GM13977 (cell line): ENCODE measurements at regions not wholly inside any gene's neighbourhood (a gene's known extent, or its start where the extent isn't known, plus 50 kb on each side); places are given as distances from the start of the nearest gene placed in this dataset.

ENCODE experiments used
- DNase-seq: peaks from one replicate; pipeline ENCODE4 v3.0.0; 2012; ENCODE audit warnings: low spot score
- CTCF ChIP-seq: IDR thresholded peaks from 2 replicates; pipeline ENCODE4 v1.5.1; 2012; ENCODE audit warnings: mild to moderate bottlenecking, control low read depth; ENCODE audit not compliant: insufficient read depth; ENCODE audit errors: extremely low read depth, missing control alignments
- in situ Hi-C: fragments of 300-500 bp; cut with MboI; formaldehyde crosslinking; loops from one replicate; pipeline ENCODE4 v1.12.0; 2022; ENCODE audit warnings: low sequenced_read_pairs, low pct_unique_long_range_greater_than_20kb, mixed read lengths, inconsistent platforms; ENCODE audit not compliant: unreplicated experiment

- in situ Hi-C loops = no loop called here
- TF ChIP-seq CTCF = no peak
- DNase-seq = no peak
Measured at GRCh38 chr5:108625654-108626053, 122.0 kb upstream of the FER start.

GRCh38 chr5:108623826-108624225 lies 123.9 kb upstream of the FER start:
- no peak for TF ChIP-seq CTCF
- no peak for DNase-seq
- in situ Hi-C loops = no loop called here

GRCh38 chr5:108620516-108620915 lies 127.2 kb upstream of the FER start:
- TF ChIP-seq CTCF = no peak
- DNase-seq = no peak
- in situ Hi-C loops = no loop called here

- in situ Hi-C loops = no loop called here
- no peak for DNase-seq
- TF ChIP-seq CTCF = no peak
Measured at GRCh38 chr5:108619815-108620214, 127.9 kb upstream of the FER start.

GRCh38 chr5:108617467-108618435 lies 129.9 kb upstream of the FER start:
- DNase-seq = no peak
- in situ Hi-C loops = no loop called here
- no peak for TF ChIP-seq CTCF

GRCh38 chr5:108615216-108615615 lies 132.5 kb upstream of the FER start:
- in situ Hi-C loops = no loop called here
- no peak for DNase-seq
- TF ChIP-seq CTCF = no peak
